ENCODE measurements at regions not wholly inside any gene's neighbourhood (a gene's known extent, or its start where the extent isn't known, plus 50 kb on each side); places are given as distances from the start of the nearest gene placed in this dataset.

DNA sequence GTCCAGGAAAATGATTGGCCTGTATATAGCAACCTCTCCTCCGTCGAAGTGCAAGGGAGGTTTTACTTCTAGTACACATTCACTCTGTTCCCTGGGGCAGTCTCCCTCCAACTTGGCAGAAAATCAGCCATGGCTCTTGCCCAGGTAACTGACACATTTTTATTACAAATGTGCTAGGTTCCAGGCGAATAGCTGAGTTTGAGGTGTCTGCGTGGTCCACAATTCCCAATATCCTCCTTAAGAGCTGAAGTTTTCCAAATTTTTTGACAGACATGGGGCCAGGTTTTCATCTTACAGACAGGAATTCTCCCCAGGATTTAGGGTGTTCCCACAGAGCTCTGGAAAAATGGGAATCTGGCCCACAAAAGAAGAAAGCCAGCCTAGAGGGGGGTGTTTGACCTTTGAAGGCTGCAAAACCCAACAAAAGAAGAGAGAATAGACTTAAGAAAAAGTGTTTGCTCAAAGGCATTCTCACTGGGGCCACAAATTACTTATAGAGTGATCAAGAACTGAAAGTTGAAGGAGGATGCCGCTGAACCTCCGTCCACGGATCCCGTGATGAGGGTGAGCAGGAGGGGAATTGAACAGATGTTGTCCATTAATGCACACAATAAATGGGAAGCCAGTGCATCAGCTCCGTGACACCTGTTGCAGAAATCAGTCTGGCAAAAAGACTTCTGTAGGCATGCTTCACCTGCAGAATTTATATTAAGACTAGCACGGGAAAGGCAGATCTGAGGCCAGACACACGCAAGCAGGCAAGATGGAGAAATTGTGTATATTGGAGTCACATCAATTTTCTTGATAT lies 242.3 kb upstream of the COPS8 start:
- TF ChIP-seq, protein P1, sequence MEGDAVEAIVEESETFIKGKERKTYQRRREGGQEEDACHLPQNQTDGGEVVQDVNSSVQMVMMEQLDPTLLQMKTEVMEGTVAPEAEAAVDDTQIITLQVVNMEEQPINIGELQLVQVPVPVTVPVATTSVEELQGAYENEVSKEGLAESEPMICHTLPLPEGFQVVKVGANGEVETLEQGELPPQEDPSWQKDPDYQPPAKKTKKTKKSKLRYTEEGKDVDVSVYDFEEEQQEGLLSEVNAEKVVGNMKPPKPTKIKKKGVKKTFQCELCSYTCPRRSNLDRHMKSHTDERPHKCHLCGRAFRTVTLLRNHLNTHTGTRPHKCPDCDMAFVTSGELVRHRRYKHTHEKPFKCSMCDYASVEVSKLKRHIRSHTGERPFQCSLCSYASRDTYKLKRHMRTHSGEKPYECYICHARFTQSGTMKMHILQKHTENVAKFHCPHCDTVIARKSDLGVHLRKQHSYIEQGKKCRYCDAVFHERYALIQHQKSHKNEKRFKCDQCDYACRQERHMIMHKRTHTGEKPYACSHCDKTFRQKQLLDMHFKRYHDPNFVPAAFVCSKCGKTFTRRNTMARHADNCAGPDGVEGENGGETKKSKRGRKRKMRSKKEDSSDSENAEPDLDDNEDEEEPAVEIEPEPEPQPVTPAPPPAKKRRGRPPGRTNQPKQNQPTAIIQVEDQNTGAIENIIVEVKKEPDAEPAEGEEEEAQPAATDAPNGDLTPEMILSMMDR (IDR thresholded peaks at IDR 0.05): no peak
- no peak for TF ChIP-seq SMC3 (IDR thresholded peaks at IDR 0.05; ENCODE audit: low read depth, low read length)
- no peak for TF ChIP-seq GABPA (IDR thresholded peaks at IDR 0.05; ENCODE audit: low read depth)
- TF ChIP-seq, protein P2, sequence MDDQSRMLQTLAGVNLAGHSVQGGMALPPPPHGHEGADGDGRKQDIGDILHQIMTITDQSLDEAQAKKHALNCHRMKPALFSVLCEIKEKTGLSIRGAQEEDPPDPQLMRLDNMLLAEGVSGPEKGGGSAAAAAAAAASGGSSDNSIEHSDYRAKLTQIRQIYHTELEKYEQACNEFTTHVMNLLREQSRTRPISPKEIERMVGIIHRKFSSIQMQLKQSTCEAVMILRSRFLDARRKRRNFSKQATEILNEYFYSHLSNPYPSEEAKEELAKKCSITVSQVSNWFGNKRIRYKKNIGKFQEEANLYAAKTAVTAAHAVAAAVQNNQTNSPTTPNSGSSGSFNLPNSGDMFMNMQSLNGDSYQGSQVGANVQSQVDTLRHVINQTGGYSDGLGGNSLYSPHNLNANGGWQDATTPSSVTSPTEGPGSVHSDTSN (IDR thresholded peaks at IDR 0.05): no peak
- no peak for TF ChIP-seq SIN3A (IDR thresholded peaks at IDR 0.05; ENCODE audit: borderline replicate concordance, low read depth, low read length)
- TF ChIP-seq, protein P3, sequence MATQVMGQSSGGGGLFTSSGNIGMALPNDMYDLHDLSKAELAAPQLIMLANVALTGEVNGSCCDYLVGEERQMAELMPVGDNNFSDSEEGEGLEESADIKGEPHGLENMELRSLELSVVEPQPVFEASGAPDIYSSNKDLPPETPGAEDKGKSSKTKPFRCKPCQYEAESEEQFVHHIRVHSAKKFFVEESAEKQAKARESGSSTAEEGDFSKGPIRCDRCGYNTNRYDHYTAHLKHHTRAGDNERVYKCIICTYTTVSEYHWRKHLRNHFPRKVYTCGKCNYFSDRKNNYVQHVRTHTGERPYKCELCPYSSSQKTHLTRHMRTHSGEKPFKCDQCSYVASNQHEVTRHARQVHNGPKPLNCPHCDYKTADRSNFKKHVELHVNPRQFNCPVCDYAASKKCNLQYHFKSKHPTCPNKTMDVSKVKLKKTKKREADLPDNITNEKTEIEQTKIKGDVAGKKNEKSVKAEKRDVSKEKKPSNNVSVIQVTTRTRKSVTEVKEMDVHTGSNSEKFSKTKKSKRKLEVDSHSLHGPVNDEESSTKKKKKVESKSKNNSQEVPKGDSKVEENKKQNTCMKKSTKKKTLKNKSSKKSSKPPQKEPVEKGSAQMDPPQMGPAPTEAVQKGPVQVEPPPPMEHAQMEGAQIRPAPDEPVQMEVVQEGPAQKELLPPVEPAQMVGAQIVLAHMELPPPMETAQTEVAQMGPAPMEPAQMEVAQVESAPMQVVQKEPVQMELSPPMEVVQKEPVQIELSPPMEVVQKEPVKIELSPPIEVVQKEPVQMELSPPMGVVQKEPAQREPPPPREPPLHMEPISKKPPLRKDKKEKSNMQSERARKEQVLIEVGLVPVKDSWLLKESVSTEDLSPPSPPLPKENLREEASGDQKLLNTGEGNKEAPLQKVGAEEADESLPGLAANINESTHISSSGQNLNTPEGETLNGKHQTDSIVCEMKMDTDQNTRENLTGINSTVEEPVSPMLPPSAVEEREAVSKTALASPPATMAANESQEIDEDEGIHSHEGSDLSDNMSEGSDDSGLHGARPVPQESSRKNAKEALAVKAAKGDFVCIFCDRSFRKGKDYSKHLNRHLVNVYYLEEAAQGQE (IDR thresholded peaks at IDR 0.05; ENCODE audit: low read depth, low read length): no peak
- TF ChIP-seq YY1 (IDR thresholded peaks at IDR 0.05; ENCODE audit: low read depth): no peak
- no peak for TF ChIP-seq POLR2AphosphoS5 (IDR thresholded peaks at IDR 0.05; ENCODE audit: low read depth, low read length)
- TF ChIP-seq MXI1 (IDR thresholded peaks at IDR 0.05; ENCODE audit: low read depth, low read length): no peak
- TF ChIP-seq CHD2 (IDR thresholded peaks at IDR 0.05; ENCODE audit: low read length, partially characterized antibody): no peak
- TF ChIP-seq ELF1 (IDR thresholded peaks at IDR 0.05): no peak
